ENCODE measurements at regions not wholly inside any gene's neighbourhood (a gene's known extent, or its start where the extent isn't known, plus 50 kb on each side); places are given as distances from the start of the nearest gene placed in this dataset.

GRCh38 chr5:130720355-130720754, 444.7 kb downstream of the HINT1 start:
- H3K9me3 ChIP-seq (replicated peaks; ENCODE audit: control insufficient read depth, insufficient read depth, low read depth, low read length): no peaks in the 10 kb centered on the region
- ChIA-PET POLR2A (no interaction called here), CTCF (ENCODE audit: low intra/inter-chr PET ratio) (no interaction called here)
- H3K4me1 ChIP-seq (replicated peaks in 1 of 2; ENCODE audit: control insufficient read depth in 2 of 2, insufficient read depth in 2 of 2, low read length in 2 of 2): no peaks in the 10 kb centered on the region
- H4K20me1 ChIP-seq (replicated peaks; ENCODE audit: control insufficient read depth, insufficient read depth, low read length): no peaks in the 10 kb centered on the region
- H3K9me1 ChIP-seq (ENCODE audit: control insufficient read depth, insufficient read depth, low read length): no peaks in the 10 kb centered on the region
- WGBS (ENCODE audit: insufficient coverage, low coverage, missing lambda C conversion rate): 0% methylated on average over 1 of the region's 1 CpG
- in situ Hi-C loops (cut with MboI) (no loop called here), intact Hi-C loops (cut with micrococcal nuclease) (no loop called here)
- H3K27ac ChIP-seq (ENCODE audit: extremely low read depth, low read depth, low read length): no peak overlapping the region
- TF ChIP-seq CTCF (IDR thresholded peaks at IDR 0.05 in 2 of 3, conservative IDR thresholded peaks at IDR 0.05 in 1 of 3; ENCODE audit: insufficient read depth in 2 of 3, low read depth in 1 of 3, low read length in 3 of 3) (peak in 1 of 3 experiments; percentile 19; a peak in 1 of 6 replicates), KHSRP (IDR thresholded peaks at IDR 0.05) (no peak), RAD21 (CRISPR knock-in tag; conservative IDR thresholded peaks at IDR 0.05 in 1 of 2, IDR thresholded peaks at IDR 0.05 in 1 of 2) (peak in 1 of 2 experiments; percentile 37; a peak in 1 of 4 replicates)
- DNase-seq (ENCODE audit: extremely low read depth in 1 of 4, low spot score in 3 of 4): peak; percentile 1 to 13 (median 7)
- H3K36me3 ChIP-seq (ENCODE audit: control insufficient read depth, insufficient read depth, low read length): no peaks in the 10 kb centered on the region
- no peak overlapping the region for H3K9ac ChIP-seq (ENCODE audit: insufficient read depth in 1 of 2, low read depth in 2 of 2, low read length in 2 of 2)
- FAIRE-seq: no peak
- no peak overlapping the region for H3K4me3 ChIP-seq
- no peaks in the 10 kb centered on the region for H3K79me2 ChIP-seq (ENCODE audit: control insufficient read depth, insufficient read depth, low read length)
- no TSS peak for BruUV-seq (replicated peaks)
- no peak overlapping the region for H2AFZ ChIP-seq (ENCODE audit: low read depth, low read length)
- ATAC-seq: peak; percentile 48; the same call in 1 of the 3 replicates
- no peak overlapping the region for H3K4me2 ChIP-seq (ENCODE audit: insufficient read depth, low read length)
- no peaks in the 10 kb centered on the region for H3K27me3 ChIP-seq (ENCODE audit: control insufficient read depth in 2 of 2, insufficient read depth in 2 of 2, low read length in 2 of 2)

DNA sequence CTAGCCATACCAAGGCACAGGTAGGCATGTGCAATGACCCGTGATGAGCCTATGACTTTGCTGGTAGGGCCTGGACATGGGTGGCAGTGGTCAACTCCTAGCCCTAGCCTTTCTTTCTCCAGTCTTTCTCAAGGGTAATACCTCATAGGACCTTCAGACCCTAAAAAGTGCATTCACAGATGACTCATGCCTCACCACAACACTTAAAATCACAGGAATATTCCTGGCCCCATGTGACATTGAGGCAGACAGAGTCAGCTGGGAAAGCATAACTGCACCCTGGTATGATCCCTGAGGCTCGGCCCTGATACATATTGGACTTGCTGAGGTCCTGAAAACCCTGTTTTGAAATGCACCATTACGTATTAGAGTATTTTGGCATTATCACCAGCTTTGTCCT, 449.5 kb downstream of the HINT1 start:
- no peaks in the 10 kb centered on the region for H3K79me2 ChIP-seq (ENCODE audit: control insufficient read depth, insufficient read depth, low read length)
- FAIRE-seq (no peak), ATAC-seq (no peak), DNase-seq (ENCODE audit: extremely low read depth in 1 of 4, low spot score in 3 of 4) (no peak)
- H3K4me1 ChIP-seq (replicated peaks in 1 of 2; ENCODE audit: control insufficient read depth in 2 of 2, insufficient read depth in 2 of 2, low read length in 2 of 2): no peaks in the 10 kb centered on the region
- CTCF ChIA-PET (ENCODE audit: low intra/inter-chr PET ratio): no interaction called here
- no peaks in the 10 kb centered on the region for H3K27me3 ChIP-seq (ENCODE audit: control insufficient read depth in 2 of 2, insufficient read depth in 2 of 2, low read length in 2 of 2)
- no peaks in the 10 kb centered on the region for H3K9me1 ChIP-seq (ENCODE audit: control insufficient read depth, insufficient read depth, low read length)
- no peaks in the 10 kb centered on the region for H3K9me3 ChIP-seq (replicated peaks; ENCODE audit: control insufficient read depth, insufficient read depth, low read depth, low read length)
- in situ Hi-C loops (cut with MboI): no loop called here
- H2AFZ ChIP-seq (ENCODE audit: low read depth, low read length): no peak overlapping the region
- no peaks in the 10 kb centered on the region for H3K36me3 ChIP-seq (ENCODE audit: control insufficient read depth, insufficient read depth, low read length)
- BruUV-seq (replicated peaks): no TSS peak
- no peak overlapping the region for H3K27ac ChIP-seq (ENCODE audit: extremely low read depth, low read depth, low read length)
- H3K4me3 ChIP-seq: no peak overlapping the region
- no peak overlapping the region for H3K4me2 ChIP-seq (ENCODE audit: insufficient read depth, low read length)
- no peaks in the 10 kb centered on the region for H4K20me1 ChIP-seq (replicated peaks; ENCODE audit: control insufficient read depth, insufficient read depth, low read length)
- 2% methylated on average over 3 of the region's 3 CpGs for WGBS (ENCODE audit: insufficient coverage, low coverage, missing lambda C conversion rate)
- POLR2A ChIA-PET: no interaction called here
- H3K9ac ChIP-seq (ENCODE audit: insufficient read depth in 1 of 2, low read depth in 2 of 2, low read length in 2 of 2): no peak overlapping the region
- intact Hi-C loops (cut with micrococcal nuclease): no loop called here
- TF ChIP-seq NFE2 (IDR thresholded peaks at IDR 0.05; ENCODE audit: low read depth) (no peak), ZHX1 (conservative IDR thresholded peaks at IDR 0.05; ENCODE audit: low read length) (no peak), NRF1 (conservative IDR thresholded peaks at IDR 0.05 in 1 of 2, IDR thresholded peaks at IDR 0.05 in 1 of 2) (no peak), ZNF436 (CRISPR knock-in tag; IDR thresholded peaks at IDR 0.05) (no peak), RCOR1 (IDR thresholded peaks at IDR 0.05; ENCODE audit: borderline replicate concordance in 1 of 2, low read depth in 2 of 2, low read length in 2 of 2) (no peak), ZFX (CRISPR knock-in tag; IDR thresholded peaks at IDR 0.05) (no peak), LEF1 (IDR thresholded peaks at IDR 0.05) (no peak), TBP (optimal IDR thresholded peaks at IDR 0.05; ENCODE audit: low read depth, low read length) (no peak), TARDBP (IDR thresholded peaks at IDR 0.05) (no peak)
- TF ChIP-seq, protein P1, sequence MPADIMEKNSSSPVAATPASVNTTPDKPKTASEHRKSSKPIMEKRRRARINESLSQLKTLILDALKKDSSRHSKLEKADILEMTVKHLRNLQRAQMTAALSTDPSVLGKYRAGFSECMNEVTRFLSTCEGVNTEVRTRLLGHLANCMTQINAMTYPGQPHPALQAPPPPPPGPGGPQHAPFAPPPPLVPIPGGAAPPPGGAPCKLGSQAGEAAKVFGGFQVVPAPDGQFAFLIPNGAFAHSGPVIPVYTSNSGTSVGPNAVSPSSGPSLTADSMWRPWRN (IDR thresholded peaks at IDR 0.05; ENCODE audit: low read depth): no peak
